WERI-Rb-1 (cell line): ENCODE measurements at regions not wholly inside any gene's neighbourhood (a gene's known extent, or its start where the extent isn't known, plus 50 kb on each side); places are given as distances from the start of the nearest gene placed in this dataset.

ENCODE experiments used
- DNase-seq: peaks from one replicate; pipeline ENCODE4 v3.0.0-alpha.2; 2020
- H3K27ac ChIP-seq: fragments of 250-450 bp; sonication (Bioruptor Pico); 2 replicates; pipeline ENCODE4 v1.5.1; 2020; ENCODE audit warnings: mild to moderate bottlenecking, moderate library complexity
- H3K27me3 ChIP-seq: fragments of 250-450 bp; sonication (Bioruptor Pico); 2 replicates; pipeline ENCODE4 v1.5.1; 2021; ENCODE audit warnings: mild to moderate bottlenecking, low read depth, moderate library complexity; ENCODE audit not compliant: insufficient read depth, severe bottlenecking
- H3K36me3 ChIP-seq: fragments of 250-450 bp; sonication (Bioruptor Pico); 2 replicates; pipeline ENCODE4 v1.5.1; 2020; ENCODE audit warnings: mild to moderate bottlenecking, moderate library complexity
- H3K4me3 ChIP-seq: 2 replicates; pipeline ENCODE4 v1.5.1; 2011; ENCODE audit warnings: low read depth, mild to moderate bottlenecking, control low read depth, low read length
- H3K9me3 ChIP-seq: fragments of 250-450 bp; sonication (Bioruptor Pico); 2 replicates; pipeline ENCODE4 v1.5.1; 2021; ENCODE audit warnings: mild to moderate bottlenecking, moderate library complexity; ENCODE audit not compliant: severe bottlenecking
- TF ChIP-seq, protein P1 (sequence below): IDR thresholded peaks from 2 replicates; pipeline ENCODE4 v1.5.1; 2011; ENCODE audit warnings: low read depth, mild to moderate bottlenecking, control low read depth, inconsistent platforms, low read length

GRCh38 chr9:92188969-92189781, 74.0 kb upstream of the SPTLC1 start:
- TF ChIP-seq, protein P1, sequence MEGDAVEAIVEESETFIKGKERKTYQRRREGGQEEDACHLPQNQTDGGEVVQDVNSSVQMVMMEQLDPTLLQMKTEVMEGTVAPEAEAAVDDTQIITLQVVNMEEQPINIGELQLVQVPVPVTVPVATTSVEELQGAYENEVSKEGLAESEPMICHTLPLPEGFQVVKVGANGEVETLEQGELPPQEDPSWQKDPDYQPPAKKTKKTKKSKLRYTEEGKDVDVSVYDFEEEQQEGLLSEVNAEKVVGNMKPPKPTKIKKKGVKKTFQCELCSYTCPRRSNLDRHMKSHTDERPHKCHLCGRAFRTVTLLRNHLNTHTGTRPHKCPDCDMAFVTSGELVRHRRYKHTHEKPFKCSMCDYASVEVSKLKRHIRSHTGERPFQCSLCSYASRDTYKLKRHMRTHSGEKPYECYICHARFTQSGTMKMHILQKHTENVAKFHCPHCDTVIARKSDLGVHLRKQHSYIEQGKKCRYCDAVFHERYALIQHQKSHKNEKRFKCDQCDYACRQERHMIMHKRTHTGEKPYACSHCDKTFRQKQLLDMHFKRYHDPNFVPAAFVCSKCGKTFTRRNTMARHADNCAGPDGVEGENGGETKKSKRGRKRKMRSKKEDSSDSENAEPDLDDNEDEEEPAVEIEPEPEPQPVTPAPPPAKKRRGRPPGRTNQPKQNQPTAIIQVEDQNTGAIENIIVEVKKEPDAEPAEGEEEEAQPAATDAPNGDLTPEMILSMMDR, result no peak
- Histone ChIP-seq H3K27ac (no peak overlapping the region), H3K4me3 (no peak overlapping the region), H3K27me3 (no peaks in the 10 kb centered on the region), H3K36me3 (no peaks in the 10 kb centered on the region), H3K9me3 (no peaks in the 10 kb centered on the region)
- DNase-seq, result no peak

GRCh38 chr9:92187989-92188714, 72.9 kb upstream of the SPTLC1 start:
- Histone ChIP-seq H3K36me3 (no peaks in the 10 kb centered on the region), H3K4me3 (no peak overlapping the region), H3K27ac (no peak overlapping the region), H3K27me3 (no peaks in the 10 kb centered on the region), H3K9me3 (no peaks in the 10 kb centered on the region)
- DNase-seq, result no peak
- TF ChIP-seq, protein P1, result no peak

DNA sequence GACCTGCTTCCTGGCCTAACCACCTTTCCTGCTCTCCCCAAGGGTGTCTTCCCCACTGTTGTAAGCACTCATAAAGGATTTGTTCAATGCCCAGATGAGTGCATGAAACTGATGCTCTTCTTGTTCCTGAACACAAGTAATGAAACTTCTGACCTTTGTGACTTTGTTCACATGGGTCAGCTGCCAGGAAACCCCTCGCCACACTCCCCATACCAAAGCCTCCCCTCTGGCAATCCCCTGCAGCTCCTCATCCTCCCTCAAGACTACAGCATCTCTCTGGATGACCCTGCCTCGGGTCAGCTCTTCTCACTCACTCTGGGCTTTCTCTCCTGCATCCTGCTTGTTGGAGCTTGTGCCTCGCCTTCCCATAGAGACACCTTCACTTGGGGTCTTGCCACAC, 72.2 kb upstream of the SPTLC1 start:
- no peak overlapping the region for H3K27ac ChIP-seq
- no peak overlapping the region for H3K4me3 ChIP-seq
- H3K27me3 ChIP-seq, result no peaks in the 10 kb centered on the region
- no peaks in the 10 kb centered on the region for H3K36me3 ChIP-seq
- TF ChIP-seq, protein P1, result no peak
- no peak for DNase-seq
- H3K9me3 ChIP-seq, result no peaks in the 10 kb centered on the region

DNA sequence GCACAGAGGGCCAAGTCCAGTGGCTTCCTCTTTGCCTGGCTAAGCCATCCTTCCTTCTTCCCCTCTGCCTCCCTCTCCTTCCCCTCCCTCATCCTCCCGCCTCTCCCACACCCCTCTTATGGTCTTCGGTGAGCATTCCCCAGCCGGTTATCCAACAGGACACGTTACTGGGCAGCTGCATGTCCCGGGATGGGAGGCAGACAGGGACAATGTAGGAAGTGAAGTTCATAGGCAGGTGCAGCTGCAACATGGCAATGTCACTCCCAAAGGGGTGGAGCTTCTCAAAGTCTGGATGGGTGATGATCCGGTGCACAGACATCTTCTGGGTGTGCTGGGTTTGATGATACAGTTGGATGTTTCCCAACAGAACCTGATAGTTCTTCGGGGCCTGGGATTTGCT, 71.4 kb upstream of the SPTLC1 start:
- Histone ChIP-seq H3K4me3 (no peak overlapping the region), H3K36me3 (no peaks in the 10 kb centered on the region), H3K9me3 (peaks cover 2% of the 10 kb centered on the region), H3K27me3 (no peaks in the 10 kb centered on the region), H3K27ac (no peak overlapping the region)
- DNase-seq, result no peak
- TF ChIP-seq, protein P1, result no peak

DNA sequence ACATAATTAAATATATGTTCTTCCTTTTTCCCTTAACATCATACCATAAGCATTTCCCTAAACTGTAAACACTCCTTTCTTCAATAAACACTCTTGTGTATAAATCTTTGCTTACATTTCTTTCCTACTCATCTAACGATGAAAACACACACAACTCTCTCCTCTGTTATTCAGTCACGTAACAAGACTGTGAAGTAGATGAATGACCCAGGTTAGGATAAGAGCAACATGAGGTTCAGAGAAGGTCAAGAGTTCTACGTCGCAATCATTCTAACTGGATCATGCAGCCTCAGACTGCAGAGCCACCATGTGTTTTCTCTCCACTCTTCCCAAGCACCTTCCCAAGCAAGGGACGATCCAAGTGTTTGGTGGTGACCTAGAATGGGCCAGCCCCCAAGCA, 70.5 kb upstream of the SPTLC1 start:
- TF ChIP-seq, protein P1, result no peak
- peaks cover 3% of the 10 kb centered on the region for H3K9me3 ChIP-seq
- no peaks in the 10 kb centered on the region for H3K36me3 ChIP-seq
- no peaks in the 10 kb centered on the region for H3K27me3 ChIP-seq
- no peak overlapping the region for H3K27ac ChIP-seq
- H3K4me3 ChIP-seq, result no peak overlapping the region
- no peak for DNase-seq
